ENCODE measurements at regions not wholly inside any gene's neighbourhood (a gene's known extent, or its start where the extent isn't known, plus 50 kb on each side); places are given as distances from the start of the nearest gene placed in this dataset.
"Not testable (repeated sequence)": the region's sequence is repeated elsewhere in the genome, so short reads cannot be mapped to it uniquely, and the experiment has no call there.

GRCh38 chr1:101444873-101445618 lies 208.2 kb downstream of the S1PR1 start:
- H3K4me3 Mint-ChIP-seq, result no peak overlapping the region
- H3K27ac Mint-ChIP-seq, result no peak overlapping the region
- peaks cover 19% of the 10 kb centered on the region for H3K27me3 Mint-ChIP-seq (ENCODE audit: low read depth)

GRCh38 chr1:101448018-101448417 lies 211.2 kb downstream of the S1PR1 start:
- H3K27ac Mint-ChIP-seq, result no peak overlapping the region
- H3K4me3 Mint-ChIP-seq, result no peak overlapping the region
- peaks cover 13% of the 10 kb centered on the region for H3K27me3 Mint-ChIP-seq (ENCODE audit: low read depth)
- no peaks in the 10 kb centered on the region for H3K36me3 Mint-ChIP-seq (ENCODE audit: low read depth)
- no peaks in the 10 kb centered on the region for H3K9me3 Mint-ChIP-seq
- H3K4me1 Mint-ChIP-seq (ENCODE audit: low read depth), result peaks cover 13% of the 10 kb centered on the region

More at GRCh38 chr1:101444873-101445618, 208.2 kb downstream of the S1PR1 start:
- no peaks in the 10 kb centered on the region for H3K4me1 Mint-ChIP-seq (ENCODE audit: low read depth)
- no peaks in the 10 kb centered on the region for H3K36me3 Mint-ChIP-seq (ENCODE audit: low read depth)
- H3K9me3 Mint-ChIP-seq, result no peaks in the 10 kb centered on the region

GRCh38 chr1:101450691-101451090 lies 213.9 kb downstream of the S1PR1 start:
- H3K4me1 Mint-ChIP-seq (ENCODE audit: low read depth), result peaks cover 26% of the 10 kb centered on the region
- not testable (repeated sequence) for H3K4me3 Mint-ChIP-seq; H3K27ac Mint-ChIP-seq; H3K27me3 Mint-ChIP-seq (ENCODE audit: low read depth); H3K36me3 Mint-ChIP-seq (ENCODE audit: low read depth); H3K9me3 Mint-ChIP-seq

- Mint-ChIP-seq H3K4me3 (no peak overlapping the region), H3K4me1 (ENCODE audit: low read depth) (peaks cover 26% of the 10 kb centered on the region), H3K36me3 (ENCODE audit: low read depth) (no peaks in the 10 kb centered on the region), H3K27me3 (ENCODE audit: low read depth) (peaks cover 12% of the 10 kb centered on the region), H3K27ac (no peak overlapping the region), H3K9me3 (no peaks in the 10 kb centered on the region)
Observed at GRCh38 chr1:101451888-101452287, 215.1 kb downstream of the S1PR1 start.

- peaks cover 8% of the 10 kb centered on the region for H3K27me3 Mint-ChIP-seq (ENCODE audit: low read depth)
- H3K4me1 Mint-ChIP-seq (ENCODE audit: low read depth), result peaks cover 26% of the 10 kb centered on the region
- H3K27ac Mint-ChIP-seq, result no peak overlapping the region
- H3K9me3 Mint-ChIP-seq, result no peaks in the 10 kb centered on the region
- H3K36me3 Mint-ChIP-seq (ENCODE audit: low read depth), result no peaks in the 10 kb centered on the region
- no peak overlapping the region for H3K4me3 Mint-ChIP-seq
Observed at GRCh38 chr1:101452825-101453224, 216.0 kb downstream of the S1PR1 start.

GRCh38 chr1:101453844-101454243 lies 217.0 kb downstream of the S1PR1 start:
- Mint-ChIP-seq H3K4me1 (ENCODE audit: low read depth) (peaks cover 26% of the 10 kb centered on the region), H3K4me3 (no peak overlapping the region), H3K36me3 (ENCODE audit: low read depth) (no peaks in the 10 kb centered on the region), H3K27ac (no peak overlapping the region), H3K27me3 (ENCODE audit: low read depth) (peaks cover 12% of the 10 kb centered on the region), H3K9me3 (no peaks in the 10 kb centered on the region)

- Mint-ChIP-seq H3K9me3 (no peaks in the 10 kb centered on the region), H3K27ac (no peak overlapping the region), H3K36me3 (ENCODE audit: low read depth) (no peaks in the 10 kb centered on the region), H3K4me1 (ENCODE audit: low read depth) (peaks cover 26% of the 10 kb centered on the region), H3K27me3 (ENCODE audit: low read depth) (peaks cover 12% of the 10 kb centered on the region), H3K4me3 (no peak overlapping the region)
Observed at GRCh38 chr1:101455166-101455565, 218.3 kb downstream of the S1PR1 start.

- Mint-ChIP-seq H3K9me3 (no peaks in the 10 kb centered on the region), H3K4me1 (ENCODE audit: low read depth) (no peaks in the 10 kb centered on the region)
Observed at GRCh38 chr1:101460739-101461138, 223.9 kb downstream of the S1PR1 start.

GRCh38 chr1:101463195-101463594 lies 226.4 kb downstream of the S1PR1 start:
- H3K27ac Mint-ChIP-seq, result no peak overlapping the region

More at GRCh38 chr1:101460739-101461138, 223.9 kb downstream of the S1PR1 start:
- Mint-ChIP-seq H3K36me3 (ENCODE audit: low read depth) (no peaks in the 10 kb centered on the region), H3K4me3 (no peak overlapping the region), H3K27me3 (ENCODE audit: low read depth) (peaks cover 25% of the 10 kb centered on the region), H3K27ac (no peak overlapping the region)

GRCh38 chr1:101465941-101466340 lies 229.1 kb downstream of the S1PR1 start:
- no peaks in the 10 kb centered on the region for H3K36me3 Mint-ChIP-seq (ENCODE audit: low read depth)
- H3K9me3 Mint-ChIP-seq, result no peaks in the 10 kb centered on the region
- no peaks in the 10 kb centered on the region for H3K4me1 Mint-ChIP-seq (ENCODE audit: low read depth)
- no peak overlapping the region for H3K27ac Mint-ChIP-seq
- H3K4me3 Mint-ChIP-seq, result no peak overlapping the region
- peaks cover 11% of the 10 kb centered on the region for H3K27me3 Mint-ChIP-seq (ENCODE audit: low read depth)

More at GRCh38 chr1:101463195-101463594, 226.4 kb downstream of the S1PR1 start:
- Mint-ChIP-seq H3K36me3 (ENCODE audit: low read depth) (no peaks in the 10 kb centered on the region), H3K9me3 (no peaks in the 10 kb centered on the region), H3K4me3 (no peak overlapping the region), H3K27me3 (ENCODE audit: low read depth) (peaks cover 14% of the 10 kb centered on the region), H3K4me1 (ENCODE audit: low read depth) (no peaks in the 10 kb centered on the region)

GRCh38 chr1:101474039-101474665 lies 237.3 kb downstream of the S1PR1 start:
- no peak overlapping the region for H3K4me3 Mint-ChIP-seq
- peaks cover 5% of the 10 kb centered on the region for H3K9me3 Mint-ChIP-seq
- no peak overlapping the region for H3K27ac Mint-ChIP-seq
- H3K4me1 Mint-ChIP-seq (ENCODE audit: low read depth), result no peaks in the 10 kb centered on the region
- peaks cover 3% of the 10 kb centered on the region for H3K27me3 Mint-ChIP-seq (ENCODE audit: low read depth)
- no peaks in the 10 kb centered on the region for H3K36me3 Mint-ChIP-seq (ENCODE audit: low read depth)

GRCh38 chr1:101476541-101476940 lies 239.7 kb downstream of the S1PR1 start:
- peaks cover 3% of the 10 kb centered on the region for H3K27me3 Mint-ChIP-seq (ENCODE audit: low read depth)
- no peaks in the 10 kb centered on the region for H3K4me1 Mint-ChIP-seq (ENCODE audit: low read depth)
- no peak overlapping the region for H3K4me3 Mint-ChIP-seq
- H3K36me3 Mint-ChIP-seq (ENCODE audit: low read depth), result no peaks in the 10 kb centered on the region
- H3K9me3 Mint-ChIP-seq, result peaks cover 1% of the 10 kb centered on the region
- no peak overlapping the region for H3K27ac Mint-ChIP-seq

GRCh38 chr1:101479945-101480344 lies 243.1 kb downstream of the S1PR1 start:
- Mint-ChIP-seq H3K4me3 (no peak overlapping the region), H3K36me3 (ENCODE audit: low read depth) (no peaks in the 10 kb centered on the region), H3K4me1 (ENCODE audit: low read depth) (no peaks in the 10 kb centered on the region), H3K9me3 (no peaks in the 10 kb centered on the region), H3K27ac (no peak overlapping the region), H3K27me3 (ENCODE audit: low read depth) (peaks cover 5% of the 10 kb centered on the region)

GRCh38 chr1:101482306-101482705 lies 245.5 kb downstream of the S1PR1 start:
- Mint-ChIP-seq H3K4me3 (no peak overlapping the region), H3K27ac (no peak overlapping the region), H3K4me1 (ENCODE audit: low read depth) (no peaks in the 10 kb centered on the region), H3K27me3 (ENCODE audit: low read depth) (peaks cover 10% of the 10 kb centered on the region), H3K36me3 (ENCODE audit: low read depth) (no peaks in the 10 kb centered on the region), H3K9me3 (no peaks in the 10 kb centered on the region)

GRCh38 chr1:101483982-101484688 lies 247.3 kb downstream of the S1PR1 start:
- no peak overlapping the region for H3K27ac Mint-ChIP-seq
- H3K4me3 Mint-ChIP-seq, result no peak overlapping the region
- H3K4me1 Mint-ChIP-seq (ENCODE audit: low read depth), result no peaks in the 10 kb centered on the region
- H3K36me3 Mint-ChIP-seq (ENCODE audit: low read depth), result no peaks in the 10 kb centered on the region
- H3K27me3 Mint-ChIP-seq (ENCODE audit: low read depth), result peaks cover 13% of the 10 kb centered on the region
- peaks cover under 1% of the 10 kb centered on the region for H3K9me3 Mint-ChIP-seq
